ENCODE measurements at regions not wholly inside any gene's neighbourhood (a gene's known extent, or its start where the extent isn't known, plus 50 kb on each side); places are given as distances from the start of the nearest gene placed in this dataset.

- intact Hi-C loops (cut with micrococcal nuclease) = no loop called here
- Mint-ChIP-seq H3K36me3 (no peaks in the 10 kb centered on the region), H3K4me1 (no peaks in the 10 kb centered on the region), H3K9me3 (peaks cover 0 to 9% (median 4%) of the 10 kb centered on the region in 7 donors), H3K27ac (no peak overlapping the region), H3K27me3 (ENCODE audit: low read depth in 3 of 3) (peaks cover 0 to 3% (median 0%) of the 10 kb centered on the region in 3 donors), H3K4me3 (no peak overlapping the region)
- Histone ChIP-seq H3K27ac (ENCODE audit: low read depth in 1 of 2, low read length in 2 of 2) (no peak overlapping the region), H3K4me3 (replicated peaks in 1 of 3; ENCODE audit: low read depth in 2 of 3, low read length in 3 of 3) (no peak overlapping the region), H4K20me1 (ENCODE audit: insufficient read depth, low read length) (no peaks in the 10 kb centered on the region), H3K27me3 (ENCODE audit: control insufficient read depth in 2 of 2, insufficient read depth in 2 of 2, low read length in 2 of 2) (no peaks in the 10 kb centered on the region), H3K9me3 (replicated peaks in 1 of 2; ENCODE audit: control insufficient read depth in 1 of 2, insufficient read depth in 1 of 2, low read length in 2 of 2) (peaks cover 0 to 5% of the 10 kb centered on the region in 2 donors), H3K4me2 (replicated peaks; ENCODE audit: extremely low read depth, low read length, poor library complexity, severe bottlenecking) (no peak overlapping the region), H3K4me1 (ENCODE audit: control insufficient read depth in 1 of 2, insufficient read depth in 2 of 2, low read length in 2 of 2) (no peaks in the 10 kb centered on the region), H2AFZ (ENCODE audit: insufficient read depth, low read depth, low read length, poor library complexity, severe bottlenecking) (no peak overlapping the region), H3K36me3 (replicated peaks in 1 of 2; ENCODE audit: control insufficient read depth in 1 of 2, insufficient read depth in 2 of 2, low read length in 2 of 2) (no peaks in the 10 kb centered on the region), H3K9ac (ENCODE audit: insufficient read depth, low read length, poor library complexity, severe bottlenecking) (no peak overlapping the region), H3K79me2 (ENCODE audit: insufficient read depth, low read length) (no peaks in the 10 kb centered on the region)
- no CpG with 5 or more reads among the region's 2 CpGs for WGBS (ENCODE audit: insufficient coverage)
- no peak for DNase-seq
- TF ChIP-seq CTCF (IDR thresholded peaks at IDR 0.05) = no peak
Observed at GRCh38 chr2:192571636-192572035, 376.9 kb upstream of the TMEFF2 start.

- H3K9me3 Mint-ChIP-seq = peaks cover 0 to 9% (median 4%) of the 10 kb centered on the region in 7 donors
- no CpG with 5 or more reads among the region's 1 CpG for WGBS (ENCODE audit: insufficient coverage)
Observed at GRCh38 chr2:192570788-192571187, 376.1 kb upstream of the TMEFF2 start.

More at GRCh38 chr2:192570788-192571187, 376.1 kb upstream of the TMEFF2 start:
- no peaks in the 10 kb centered on the region for H4K20me1 ChIP-seq (ENCODE audit: insufficient read depth, low read length)
- H3K27ac Mint-ChIP-seq = no peak overlapping the region
- H3K4me2 ChIP-seq (replicated peaks; ENCODE audit: extremely low read depth, low read length, poor library complexity, severe bottlenecking) = no peak overlapping the region
- no peak overlapping the region for H3K4me3 ChIP-seq (replicated peaks in 1 of 3; ENCODE audit: low read depth in 2 of 3, low read length in 3 of 3)
- no peaks in the 10 kb centered on the region for H3K4me1 ChIP-seq (ENCODE audit: control insufficient read depth in 1 of 2, insufficient read depth in 2 of 2, low read length in 2 of 2)
- H3K79me2 ChIP-seq (ENCODE audit: insufficient read depth, low read length) = no peaks in the 10 kb centered on the region
- no peak overlapping the region for H3K27ac ChIP-seq (ENCODE audit: low read depth in 1 of 2, low read length in 2 of 2)
- no peaks in the 10 kb centered on the region for H3K36me3 Mint-ChIP-seq
- peaks cover 0 to 5% of the 10 kb centered on the region in 2 donors for H3K9me3 ChIP-seq (replicated peaks in 1 of 2; ENCODE audit: control insufficient read depth in 1 of 2, insufficient read depth in 1 of 2, low read length in 2 of 2)
- H3K27me3 Mint-ChIP-seq (ENCODE audit: low read depth in 3 of 3) = peaks cover 0 to 3% (median 0%) of the 10 kb centered on the region in 3 donors
- no peak overlapping the region for H3K9ac ChIP-seq (ENCODE audit: insufficient read depth, low read length, poor library complexity, severe bottlenecking)
- no peaks in the 10 kb centered on the region for H3K27me3 ChIP-seq (ENCODE audit: control insufficient read depth in 2 of 2, insufficient read depth in 2 of 2, low read length in 2 of 2)
- intact Hi-C loops (cut with micrococcal nuclease) = no loop called here
- no peak for TF ChIP-seq CTCF (IDR thresholded peaks at IDR 0.05)
- no peak overlapping the region for H2AFZ ChIP-seq (ENCODE audit: insufficient read depth, low read depth, low read length, poor library complexity, severe bottlenecking)
- no peaks in the 10 kb centered on the region for H3K4me1 Mint-ChIP-seq
- H3K36me3 ChIP-seq (replicated peaks in 1 of 2; ENCODE audit: control insufficient read depth in 1 of 2, insufficient read depth in 2 of 2, low read length in 2 of 2) = no peaks in the 10 kb centered on the region
- H3K4me3 Mint-ChIP-seq = no peak overlapping the region
- no peak for DNase-seq

All from CD14-positive monocyte (primary cell).